ENCODE measurements at regions not wholly inside any gene's neighbourhood (a gene's known extent, or its start where the extent isn't known, plus 50 kb on each side); places are given as distances from the start of the nearest gene placed in this dataset.

DNA sequence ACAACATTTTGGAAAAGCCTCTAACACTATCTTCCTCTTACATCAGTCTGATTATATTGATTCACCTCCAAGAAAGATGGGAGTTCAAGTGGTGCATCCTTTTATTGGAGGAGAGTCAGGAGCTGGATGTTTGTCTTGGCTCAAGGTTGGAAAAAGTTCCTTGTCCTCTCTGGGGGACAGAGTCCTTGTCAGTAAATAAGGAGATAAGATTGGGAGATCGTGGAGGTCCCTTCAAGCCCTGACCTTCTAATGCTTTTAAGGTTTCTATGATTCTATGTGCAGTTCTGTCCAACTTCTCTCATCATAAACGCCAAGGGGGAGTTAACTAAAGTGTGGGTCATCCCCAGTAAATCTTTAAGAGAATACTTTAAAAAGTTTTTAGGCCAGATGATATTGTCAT, 60.9 kb upstream of the CCBE1 start:
- Mint-ChIP-seq H3K9me3 (no peaks in the 10 kb centered on the region), H3K36me3 (ENCODE audit: low read depth) (no peaks in the 10 kb centered on the region), H3K27me3 (peaks cover 10% of the 10 kb centered on the region), H3K4me1 (ENCODE audit: low read depth) (no peaks in the 10 kb centered on the region), H3K27ac (no peak overlapping the region), H3K4me3 (no peak overlapping the region)
- POLR2A ChIA-PET, result no interaction called here
- no peaks in the 10 kb centered on the region for H3K9me3 ChIP-seq (ENCODE audit: control insufficient read depth in 1 of 2, insufficient read depth in 1 of 2, low read length in 2 of 2)
- H3K4me1 ChIP-seq (ENCODE audit: insufficient read depth, low read length), result no peaks in the 10 kb centered on the region
- intact Hi-C loops (cut with DNase I, micrococcal nuclease), result no loop called here
- ATAC-seq (ENCODE audit: poor library complexity) (no peak), DNase-seq (no peak)
- no peaks in the 10 kb centered on the region for H3K36me3 ChIP-seq (ENCODE audit: insufficient read depth, low read length)
- no peak overlapping the region for H3K4me3 ChIP-seq (ENCODE audit: low read length)
- TF ChIP-seq CTCF (IDR thresholded peaks at IDR 0.05), result no peak
- H3K27ac ChIP-seq (ENCODE audit: low read depth in 1 of 2, low read length in 2 of 2), result no peak overlapping the region
- H3K27me3 ChIP-seq (ENCODE audit: control insufficient read depth in 1 of 2, insufficient read depth in 2 of 2, low read length in 2 of 2), result no peaks in the 10 kb centered on the region
- CTCF ChIA-PET, result interaction anchor here (0.6 kb wide), 1 partner anchor 13 kb away, joined by 4 read pairs; no protein-coding TSS in a partner anchor

DNA sequence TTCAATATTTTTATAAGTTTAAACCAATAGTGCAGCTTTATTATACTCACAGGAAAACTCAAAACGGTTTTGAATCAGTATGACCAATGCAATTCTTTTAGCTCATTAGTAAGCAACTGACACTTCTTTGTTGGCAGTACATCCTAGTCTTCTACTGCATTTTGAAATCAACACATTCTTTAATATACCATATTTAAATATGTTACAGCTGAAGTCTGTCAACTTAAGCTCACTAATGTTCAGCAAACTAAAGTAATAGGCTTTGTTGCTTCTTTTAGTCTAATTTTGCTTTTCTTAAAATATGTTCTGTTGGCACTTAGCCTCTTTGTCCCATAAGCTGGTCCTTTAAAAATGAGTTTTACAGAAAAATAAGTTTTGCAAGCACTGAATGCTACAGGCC, 55.4 kb upstream of the CCBE1 start:
- no peaks in the 10 kb centered on the region for H3K9me3 Mint-ChIP-seq
- ChIA-PET POLR2A (no interaction called here), CTCF (no interaction called here)
- ATAC-seq (ENCODE audit: poor library complexity) (no peak), DNase-seq (no peak)
- Histone ChIP-seq H3K27ac (ENCODE audit: low read depth in 1 of 2, low read length in 2 of 2) (no peak overlapping the region), H3K27me3 (ENCODE audit: control insufficient read depth in 1 of 2, insufficient read depth in 2 of 2, low read length in 2 of 2) (no peaks in the 10 kb centered on the region), H3K9me3 (ENCODE audit: control insufficient read depth in 1 of 2, insufficient read depth in 1 of 2, low read length in 2 of 2) (no peaks in the 10 kb centered on the region), H3K4me3 (ENCODE audit: low read length) (no peak overlapping the region), H3K4me1 (ENCODE audit: insufficient read depth, low read length) (no peaks in the 10 kb centered on the region), H3K36me3 (ENCODE audit: insufficient read depth, low read length) (no peaks in the 10 kb centered on the region)
- no peaks in the 10 kb centered on the region for H3K4me1 Mint-ChIP-seq (ENCODE audit: low read depth)
- H3K4me3 Mint-ChIP-seq, result no peak overlapping the region
- no peak overlapping the region for H3K27ac Mint-ChIP-seq
- intact Hi-C loops (cut with DNase I, micrococcal nuclease), result no loop called here
- H3K27me3 Mint-ChIP-seq, result peaks cover 5% of the 10 kb centered on the region
- no peaks in the 10 kb centered on the region for H3K36me3 Mint-ChIP-seq (ENCODE audit: low read depth)
- TF ChIP-seq CTCF (IDR thresholded peaks at IDR 0.05), result no peak

DNA sequence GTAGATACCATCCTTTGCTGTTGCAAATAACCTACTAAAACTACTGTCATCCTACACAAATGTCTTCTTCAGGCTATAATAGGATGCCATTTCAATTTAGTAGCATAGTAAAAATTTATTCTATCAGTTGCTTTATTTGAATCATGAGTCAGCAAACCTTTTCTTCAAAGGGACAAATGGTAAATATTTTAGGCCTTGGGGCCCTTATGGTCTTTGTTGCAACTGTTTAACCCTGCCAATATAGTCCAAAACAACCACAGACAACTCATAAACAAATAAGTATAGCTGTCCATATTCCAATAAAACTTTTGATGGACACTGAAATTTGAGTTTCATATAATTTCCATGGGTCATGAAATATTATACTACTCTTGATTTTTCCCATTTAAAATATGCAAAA, 54.0 kb upstream of the CCBE1 start:
- H3K4me3 Mint-ChIP-seq, result no peak overlapping the region
- intact Hi-C loops (cut with DNase I, micrococcal nuclease), result no loop called here
- H3K4me1 Mint-ChIP-seq (ENCODE audit: low read depth), result no peaks in the 10 kb centered on the region
- POLR2A ChIA-PET, result no interaction called here
- H3K27ac Mint-ChIP-seq, result no peak overlapping the region
- no peaks in the 10 kb centered on the region for H3K9me3 Mint-ChIP-seq
- Histone ChIP-seq H3K27me3 (ENCODE audit: control insufficient read depth in 1 of 2, insufficient read depth in 2 of 2, low read length in 2 of 2) (no peaks in the 10 kb centered on the region), H3K9me3 (ENCODE audit: control insufficient read depth in 1 of 2, insufficient read depth in 1 of 2, low read length in 2 of 2) (no peaks in the 10 kb centered on the region), H3K4me3 (ENCODE audit: low read length) (no peak overlapping the region), H3K27ac (ENCODE audit: low read depth in 1 of 2, low read length in 2 of 2) (no peak overlapping the region), H3K4me1 (ENCODE audit: insufficient read depth, low read length) (no peaks in the 10 kb centered on the region), H3K36me3 (ENCODE audit: insufficient read depth, low read length) (no peaks in the 10 kb centered on the region)
- no peak for DNase-seq
- H3K27me3 Mint-ChIP-seq, result peaks cover 5% of the 10 kb centered on the region
- no peaks in the 10 kb centered on the region for H3K36me3 Mint-ChIP-seq (ENCODE audit: low read depth)
- CTCF ChIA-PET, result no interaction called here
- no peak for ATAC-seq (ENCODE audit: poor library complexity)
- TF ChIP-seq CTCF (IDR thresholded peaks at IDR 0.05), result no peak

Measured in CD4-positive, alpha-beta T cell (primary cell).